ENCODE measurements at regions not wholly inside any gene's neighbourhood (a gene's known extent, or its start where the extent isn't known, plus 50 kb on each side); places are given as distances from the start of the nearest gene placed in this dataset.

GRCh38 chr13:84139561-84140158, 257.4 kb upstream of the SLITRK1 start:
- no peak for TF ChIP-seq EZH2 (IDR thresholded peaks at IDR 0.05)
- no peak for TF ChIP-seq POLR2AphosphoS5 (IDR thresholded peaks at IDR 0.05; ENCODE audit: borderline replicate concordance, low read depth, low read length)
- no peak for TF ChIP-seq FOXP2 (optimal IDR thresholded peaks at IDR 0.05; ENCODE audit: control extremely low read depth, extremely low read length, insufficient read depth)
